HG02642 (cell line): ENCODE measurements at regions not wholly inside any gene's neighbourhood (a gene's known extent, or its start where the extent isn't known, plus 50 kb on each side); places are given as distances from the start of the nearest gene placed in this dataset.
A peak's percentile ranks its signal among the peaks of the same experiment; 100 is the strongest.

Source experiments
- ATAC-seq: cut with Tn5 transposase; IDR thresholded peaks from one replicate; pipeline ENCODE4 v1.9.1; 2021; ENCODE audit warnings: mild to moderate bottlenecking; ENCODE audit not compliant: unreplicated experiment, poor library complexity

DNA sequence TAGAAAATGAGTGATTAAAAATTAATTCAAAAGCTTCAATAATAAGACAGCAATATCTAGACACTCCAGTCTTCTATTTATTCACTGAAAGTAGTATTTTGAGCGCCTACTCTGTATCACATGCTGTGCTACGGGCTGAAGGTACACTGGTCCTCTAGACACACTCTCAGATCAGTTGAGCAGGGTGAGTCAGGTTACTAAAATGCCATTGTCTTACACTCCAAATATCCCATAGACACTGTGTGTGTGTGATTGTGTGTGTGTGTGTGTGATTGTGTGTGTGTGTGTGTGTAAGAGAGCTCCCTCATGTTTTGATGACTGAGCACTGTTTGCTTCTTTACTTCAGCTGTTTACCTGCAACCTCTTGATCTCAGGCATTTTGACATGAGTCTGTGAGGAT is 342.8 kb upstream of the BOD1L1 start:
- ATAC-seq: no peak

DNA sequence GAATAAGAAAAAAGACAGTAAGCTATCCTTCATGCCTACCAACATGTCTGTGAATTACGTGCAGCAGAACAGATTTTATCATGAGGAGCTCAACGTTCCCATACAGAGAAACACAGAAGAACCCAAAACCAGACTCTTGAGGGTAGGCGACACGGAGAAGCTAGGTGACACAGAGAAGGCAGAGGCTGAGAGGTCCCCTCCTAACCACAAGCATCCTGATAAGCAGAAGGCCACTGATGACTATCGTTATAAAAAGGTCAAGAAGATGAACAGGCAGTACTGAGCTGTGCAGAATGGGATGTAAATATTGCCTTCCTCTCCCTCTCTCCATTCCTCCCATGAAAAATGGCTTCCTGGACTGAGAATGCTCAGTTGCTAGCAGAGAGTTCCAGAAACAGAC is 350.2 kb upstream of the BOD1L1 start:
- no peak for ATAC-seq

DNA sequence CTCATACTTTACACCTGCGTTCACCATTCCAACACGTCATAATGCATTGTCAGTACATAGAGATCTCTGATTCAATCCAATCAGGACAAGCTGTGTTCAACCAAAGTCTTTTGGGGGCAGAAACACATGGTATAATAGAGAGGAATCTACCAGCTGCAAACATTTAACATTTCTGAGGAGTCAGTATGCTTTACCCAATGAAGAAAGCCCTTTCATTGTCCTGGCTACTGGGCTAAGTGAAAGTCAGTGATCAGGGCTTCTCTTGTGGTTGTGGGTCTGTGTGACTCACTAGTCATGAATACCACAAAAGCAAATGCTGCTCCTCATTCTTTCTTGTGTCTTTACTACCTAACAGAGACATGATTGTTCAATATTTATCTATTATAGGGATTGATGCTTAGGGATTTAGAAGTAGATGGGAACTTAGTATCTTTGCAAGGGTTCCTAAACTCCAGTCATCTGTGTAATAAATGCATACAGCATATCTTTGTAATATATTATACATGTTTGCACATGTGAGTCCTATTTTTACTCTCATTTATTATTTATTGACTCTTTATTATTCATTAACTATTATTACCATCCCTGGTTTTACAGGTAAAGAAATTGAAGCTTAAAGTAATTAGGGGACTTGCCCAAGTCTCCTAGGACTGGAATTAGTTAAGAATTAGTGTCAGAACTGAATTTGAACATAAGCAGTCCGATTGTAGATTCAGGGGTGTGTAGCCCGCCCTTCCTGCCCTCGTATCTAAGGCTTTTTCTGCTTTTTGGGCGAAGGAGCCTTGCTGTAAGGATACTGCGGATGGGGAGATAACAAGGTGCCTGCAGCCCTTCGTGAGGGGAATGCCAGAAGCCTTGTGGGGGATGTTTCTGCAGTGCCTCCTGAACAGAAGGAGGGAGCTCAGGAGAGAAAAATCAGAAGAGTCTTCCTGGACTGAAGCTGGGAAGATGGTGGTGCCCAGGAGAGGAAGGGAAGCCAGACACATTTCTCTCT is 353.1 kb upstream of the BOD1L1 start:
- peak; percentile 52 for ATAC-seq

DNA sequence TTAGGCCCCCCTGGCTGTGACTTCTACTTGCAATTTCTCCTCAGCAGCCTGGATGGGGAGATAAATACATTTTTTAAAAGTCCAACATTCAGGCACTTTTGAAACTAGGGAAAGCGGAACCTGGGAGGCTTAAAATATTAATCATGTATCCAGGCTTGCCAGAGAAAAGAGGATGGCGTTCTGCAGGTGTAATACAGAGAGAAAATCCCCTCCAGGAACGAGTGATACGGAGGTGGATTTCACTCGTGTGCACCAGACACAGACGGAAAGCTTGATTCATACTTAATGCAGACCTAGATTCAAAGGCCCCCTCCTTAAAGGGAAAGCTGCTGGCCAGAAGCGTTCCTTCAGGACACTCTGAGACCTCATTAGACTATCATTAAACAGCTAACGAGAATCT is 354.0 kb upstream of the BOD1L1 start:
- ATAC-seq: no peak

DNA sequence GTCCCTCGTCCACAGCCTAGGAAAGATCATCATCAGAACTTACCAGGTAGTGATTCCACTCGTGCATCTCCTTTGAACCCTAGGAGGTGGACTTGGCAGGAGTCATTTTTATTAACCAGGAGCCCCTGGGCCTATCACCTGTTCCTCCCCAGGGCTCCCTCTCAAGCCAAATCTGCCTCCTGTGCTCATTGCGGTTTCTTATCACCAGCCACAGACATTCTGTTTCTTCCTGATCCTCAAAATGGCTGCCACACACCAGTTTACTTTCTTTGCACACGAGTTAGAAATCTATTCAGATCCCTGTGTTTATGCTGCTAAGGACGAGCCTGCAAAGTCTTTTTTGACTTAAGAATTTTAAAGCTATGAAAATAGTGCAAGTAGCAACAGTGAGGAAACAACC is 354.5 kb upstream of the BOD1L1 start:
- no peak for ATAC-seq

DNA sequence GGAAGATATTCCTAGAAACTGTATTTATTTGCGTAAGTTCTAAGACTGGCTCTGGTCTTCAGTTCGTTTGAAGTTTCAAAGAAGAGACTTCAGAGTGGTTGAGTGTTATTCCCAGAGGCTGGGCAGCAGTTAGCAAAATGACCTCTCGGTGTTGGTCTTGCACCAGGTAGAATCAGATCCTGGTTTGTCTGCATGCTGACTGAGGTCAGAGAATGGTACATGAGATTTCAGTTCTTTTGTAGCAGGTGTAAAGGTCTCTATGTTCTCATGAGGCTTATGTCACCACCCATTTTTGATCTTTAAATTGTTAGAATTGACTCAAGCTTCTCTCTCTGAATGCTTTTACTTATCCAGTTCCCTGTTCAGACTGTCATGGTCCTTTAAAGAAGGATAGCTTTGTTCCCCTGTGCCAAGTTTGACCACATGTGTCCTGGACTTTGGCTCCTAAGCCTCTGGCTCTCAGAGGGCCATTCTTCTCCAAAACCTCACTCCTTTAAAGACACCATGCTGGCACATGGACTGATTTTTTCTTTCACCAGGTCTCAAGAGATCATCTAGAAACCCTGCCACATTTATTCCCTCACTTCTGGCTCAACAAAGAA is 355.8 kb upstream of the BOD1L1 start:
- no peak for ATAC-seq

DNA sequence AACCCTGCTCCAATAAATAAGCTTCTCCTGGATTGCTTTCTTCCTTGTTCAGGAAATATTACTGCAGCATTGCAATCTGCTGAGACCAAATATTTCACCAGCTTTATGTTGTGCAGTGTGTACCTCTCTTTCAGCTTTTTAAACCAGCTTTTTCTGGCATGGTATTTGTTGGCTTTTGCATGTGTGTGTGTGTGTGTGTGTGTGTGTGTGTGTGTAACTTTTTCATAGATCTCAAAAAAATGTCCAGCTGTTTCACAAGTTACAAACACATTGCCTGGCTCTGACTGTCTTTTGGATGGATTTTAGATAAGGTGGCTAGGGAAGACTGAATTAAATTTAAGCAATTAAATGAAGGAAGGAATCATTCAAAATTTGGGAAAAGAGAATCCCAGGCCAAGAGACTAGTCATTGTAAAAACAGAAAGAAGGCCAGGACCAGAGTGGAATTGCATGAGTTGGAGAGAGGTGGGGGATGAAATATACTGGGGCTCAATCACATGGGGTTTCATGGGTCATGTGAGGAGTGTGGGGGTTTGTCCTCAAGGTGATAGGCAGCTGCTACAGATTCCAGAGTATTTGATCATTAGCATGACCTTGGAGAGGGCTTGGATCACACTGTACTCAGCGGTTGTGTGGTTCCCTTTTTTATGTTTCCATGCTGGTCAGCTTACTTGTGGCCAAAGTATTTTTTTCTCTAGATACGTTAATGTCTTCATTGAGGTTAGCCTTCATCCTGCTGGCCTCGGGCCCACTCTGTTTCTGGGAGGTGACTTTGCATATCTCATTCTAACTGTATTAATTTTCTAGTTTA is 357.7 kb upstream of the BOD1L1 start:
- no peak for ATAC-seq

DNA sequence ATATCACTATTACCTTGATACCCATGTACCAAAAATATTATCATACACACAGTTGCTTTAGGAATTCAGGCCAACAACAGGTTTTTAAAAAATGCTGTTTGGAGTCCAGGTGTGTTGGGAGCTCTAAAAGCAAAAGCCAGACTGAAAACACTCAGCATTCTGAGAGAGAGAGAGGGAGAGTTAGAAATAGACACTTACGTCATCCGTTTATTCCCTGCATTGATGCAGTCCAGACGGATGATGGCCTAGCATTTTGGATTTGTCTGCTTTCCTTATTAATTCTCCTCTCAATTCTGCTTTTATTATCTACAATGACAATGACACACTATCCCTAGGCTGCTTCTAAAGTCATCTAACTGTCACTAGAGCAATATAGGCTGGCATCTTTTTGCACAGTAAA is 358.3 kb upstream of the BOD1L1 start:
- ATAC-seq: no peak

DNA sequence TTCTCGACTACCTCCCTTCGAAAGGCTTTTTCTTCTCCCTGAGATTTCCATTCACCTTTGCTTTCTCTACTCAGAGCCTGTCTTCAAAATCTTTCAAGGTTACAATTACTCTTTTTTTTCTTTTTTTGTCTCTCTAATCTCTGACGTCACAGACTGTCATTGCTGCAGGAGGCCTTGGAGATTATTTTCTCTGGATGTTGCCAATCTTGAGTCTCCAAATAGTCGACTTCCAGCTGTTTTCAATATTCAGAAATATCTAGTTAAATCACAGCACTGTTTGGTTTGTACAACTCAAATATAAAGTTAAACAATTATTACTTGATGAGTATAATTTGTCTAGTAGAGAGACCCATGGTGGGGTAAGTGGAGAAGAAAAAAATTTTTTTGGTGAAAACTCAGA is 359.0 kb upstream of the BOD1L1 start:
- ATAC-seq: no peak

DNA sequence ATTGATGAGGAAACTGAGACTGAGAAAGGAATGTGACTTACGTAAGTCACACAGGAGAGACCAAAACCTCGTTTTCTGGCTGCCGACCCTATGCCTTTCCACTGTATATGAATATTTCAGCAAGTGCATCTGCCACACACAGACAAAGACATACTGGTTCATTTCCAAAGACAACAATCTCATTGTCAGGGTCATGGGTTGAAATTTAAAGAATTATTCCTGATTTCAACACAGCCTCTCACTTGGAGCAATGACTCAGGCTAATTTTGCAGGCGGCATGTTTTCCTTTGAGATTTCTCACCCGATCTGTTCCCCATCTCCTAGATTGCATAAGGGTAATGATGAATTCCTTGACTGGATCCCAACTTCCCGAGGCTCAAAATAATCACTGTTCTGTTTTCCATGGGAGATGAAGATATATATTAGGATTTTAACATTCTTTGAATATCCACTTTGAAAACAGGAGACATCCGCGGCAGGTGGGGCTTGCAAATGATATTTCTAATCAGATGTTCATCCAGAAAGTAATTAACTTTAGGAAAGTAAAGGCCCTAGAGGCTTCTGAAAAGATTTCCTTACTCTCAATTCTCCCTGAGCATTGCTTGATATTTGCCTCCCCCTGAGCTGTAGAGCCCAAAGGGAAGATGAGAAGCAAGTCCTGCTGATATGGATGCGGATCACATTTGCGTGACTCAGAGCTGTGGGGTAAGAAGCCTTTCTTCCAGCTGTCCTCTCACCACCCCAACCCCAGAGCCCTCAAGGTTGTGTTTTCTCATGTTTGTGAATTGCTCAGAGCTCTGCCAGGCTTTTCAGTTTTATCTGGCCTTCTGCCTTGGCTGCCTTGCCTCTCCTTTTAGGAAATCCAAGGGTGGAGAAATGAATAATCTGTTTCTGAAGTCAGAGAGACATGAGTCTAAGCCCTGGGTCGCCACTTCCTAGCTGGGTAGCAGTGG is 361.1 kb upstream of the BOD1L1 start:
- no peak for ATAC-seq

DNA sequence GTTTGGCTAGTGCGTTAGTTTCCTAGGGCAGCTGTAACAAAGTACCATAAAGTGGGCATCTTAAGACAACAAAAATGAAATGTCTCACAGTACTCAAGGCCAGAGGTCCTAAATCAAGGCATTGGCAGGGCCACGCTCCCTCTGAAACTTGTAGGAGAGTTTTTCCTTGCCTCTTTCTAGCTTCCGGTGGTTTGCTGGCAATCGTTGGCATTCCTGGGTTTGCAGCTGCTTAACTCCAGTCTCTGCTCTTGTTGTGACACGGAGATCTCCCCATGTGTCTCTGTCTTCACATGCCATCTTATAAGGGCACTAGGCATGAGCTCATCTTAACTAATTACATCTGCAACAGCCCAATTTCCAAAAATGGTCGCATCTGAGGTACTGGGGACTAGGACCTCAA is 362.0 kb upstream of the BOD1L1 start:
- no peak for ATAC-seq

DNA sequence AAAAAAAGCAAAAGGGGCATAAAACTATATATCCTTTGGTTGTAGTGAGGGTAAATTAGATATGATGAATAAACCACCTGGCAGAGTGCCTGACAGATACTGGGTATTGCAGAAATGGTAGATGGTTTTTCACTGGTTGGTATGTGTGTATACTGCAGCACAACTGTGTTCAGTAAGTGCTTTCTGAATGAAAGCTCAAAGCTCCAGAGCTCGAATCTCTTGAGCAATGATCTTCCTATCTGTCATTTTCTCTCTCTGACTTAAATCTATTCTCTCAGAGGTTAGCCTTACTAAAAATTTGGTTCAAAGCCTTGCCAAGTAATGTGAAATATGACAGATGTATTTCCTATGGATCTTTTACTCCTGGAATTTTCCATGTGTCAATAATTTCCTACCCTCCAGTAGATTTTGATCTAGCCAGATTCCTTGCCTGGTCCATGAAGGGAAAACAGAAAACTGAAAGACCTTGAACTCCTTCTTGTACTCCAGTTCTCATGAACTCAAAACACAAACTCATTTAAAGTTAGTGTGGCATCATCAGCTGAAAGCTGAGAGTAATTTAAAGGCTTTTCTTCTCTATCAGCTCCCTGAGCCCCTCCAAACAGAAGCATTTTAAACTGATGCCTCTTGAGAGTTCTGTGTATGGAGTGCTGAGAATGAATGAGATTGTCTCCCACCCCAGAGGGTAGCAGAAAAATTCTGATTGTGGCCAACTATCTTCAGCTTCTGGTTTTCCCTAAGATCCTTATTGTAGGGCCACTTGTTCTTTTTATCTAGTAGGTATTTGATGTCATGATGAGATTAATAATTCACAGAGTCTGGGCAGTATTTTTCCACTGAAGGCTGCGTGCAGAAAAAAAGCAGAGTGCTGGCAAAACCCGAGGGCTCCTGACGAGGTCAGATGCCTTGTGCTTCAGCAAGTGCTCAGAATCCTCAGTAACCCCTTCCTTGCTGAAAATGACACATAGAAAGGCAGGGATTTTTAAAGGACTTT is 363.4 kb upstream of the BOD1L1 start:
- ATAC-seq: no peak

DNA sequence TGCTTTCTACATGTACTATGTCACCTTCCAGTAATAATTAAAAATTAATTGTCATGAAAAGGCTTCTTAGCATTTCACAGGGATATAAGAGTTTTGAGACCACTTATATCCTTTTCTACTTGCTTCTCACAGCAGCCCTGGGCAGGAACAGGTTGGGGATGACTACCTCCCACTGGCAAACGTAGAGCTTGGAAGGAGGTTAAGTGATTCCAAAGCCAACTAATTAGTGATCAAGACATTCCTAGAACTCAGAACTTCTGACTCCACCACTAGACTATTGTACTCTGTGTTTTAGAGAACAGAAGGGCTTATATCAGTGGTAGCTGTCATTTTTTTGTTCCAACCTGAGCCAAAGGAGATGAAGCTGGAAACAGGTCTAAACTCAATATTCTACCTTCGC is 364.5 kb upstream of the BOD1L1 start:
- ATAC-seq: no peak

DNA sequence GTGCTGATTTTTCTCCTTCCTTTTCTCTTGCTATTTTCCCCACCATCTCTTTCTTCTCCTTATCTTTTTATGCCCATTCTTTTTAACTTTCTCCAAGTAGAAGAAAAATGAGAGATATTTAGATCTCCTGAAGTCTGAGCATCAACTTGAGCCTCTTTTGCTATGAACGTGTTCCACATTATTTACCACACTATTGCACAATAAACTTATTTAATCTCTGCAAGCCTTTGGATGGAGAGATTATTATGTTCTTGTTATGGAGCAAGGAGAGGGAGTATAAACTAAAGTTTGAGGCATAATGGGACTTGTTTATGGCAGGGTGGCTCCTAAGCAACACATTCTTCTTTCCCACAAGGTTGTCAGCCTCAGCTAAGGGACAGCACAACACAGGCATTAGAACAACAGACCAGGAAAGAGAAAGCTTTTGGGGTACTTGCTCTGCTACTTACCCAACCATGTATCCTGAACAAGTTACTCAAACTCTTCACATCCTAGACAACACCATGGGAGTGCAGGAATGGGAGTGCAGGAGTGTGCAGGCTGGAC is 365.5 kb upstream of the BOD1L1 start:
- no peak for ATAC-seq

DNA sequence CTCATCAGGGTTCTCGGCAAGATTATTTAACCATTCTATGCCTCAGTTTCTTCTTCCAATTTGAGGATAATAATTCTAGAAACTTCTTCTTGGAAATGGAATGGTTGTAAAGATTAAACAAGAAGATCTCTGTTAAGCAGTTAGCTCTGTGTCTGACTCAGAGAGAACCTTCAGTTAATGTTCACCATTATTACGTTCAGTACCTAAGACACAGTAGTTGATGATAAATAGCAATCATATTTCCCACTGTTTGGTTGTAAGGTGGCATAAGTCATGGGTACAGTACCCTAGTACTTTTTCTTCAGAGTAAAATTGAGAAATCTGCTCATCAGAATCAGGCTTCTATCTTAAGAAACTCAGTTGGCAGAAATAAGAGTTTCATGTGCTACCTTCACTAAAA is 366.5 kb upstream of the BOD1L1 start:
- ATAC-seq: no peak

DNA sequence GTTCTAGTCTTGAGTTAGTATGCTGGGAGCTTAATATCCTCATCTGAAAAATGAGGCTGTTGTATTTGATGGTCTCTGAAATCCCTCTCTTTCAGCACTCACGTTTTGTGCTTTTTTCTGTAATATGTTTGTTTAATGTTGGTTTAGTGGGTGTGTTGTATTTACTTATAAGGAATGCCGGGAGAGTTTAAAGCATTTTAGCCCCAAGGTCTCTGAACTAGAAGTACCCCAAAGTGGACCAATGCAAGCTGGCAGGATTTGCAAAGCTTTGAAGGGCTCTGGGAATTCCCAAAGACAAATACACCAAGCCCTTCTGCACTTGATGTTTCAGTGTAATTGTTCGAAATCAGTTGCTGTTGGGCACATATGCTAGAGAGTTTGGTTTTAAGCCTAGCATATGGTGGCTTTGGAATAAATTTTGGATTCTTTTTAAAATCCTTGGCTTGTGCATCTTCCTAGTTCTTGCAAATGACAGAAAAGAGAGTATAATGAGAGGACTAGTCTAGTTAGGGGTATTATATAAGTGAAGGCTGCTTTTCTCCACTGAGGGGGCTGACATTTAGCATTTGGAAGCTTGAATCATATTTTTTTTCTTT is 371.4 kb upstream of the BOD1L1 start:
- ATAC-seq: no peak

DNA sequence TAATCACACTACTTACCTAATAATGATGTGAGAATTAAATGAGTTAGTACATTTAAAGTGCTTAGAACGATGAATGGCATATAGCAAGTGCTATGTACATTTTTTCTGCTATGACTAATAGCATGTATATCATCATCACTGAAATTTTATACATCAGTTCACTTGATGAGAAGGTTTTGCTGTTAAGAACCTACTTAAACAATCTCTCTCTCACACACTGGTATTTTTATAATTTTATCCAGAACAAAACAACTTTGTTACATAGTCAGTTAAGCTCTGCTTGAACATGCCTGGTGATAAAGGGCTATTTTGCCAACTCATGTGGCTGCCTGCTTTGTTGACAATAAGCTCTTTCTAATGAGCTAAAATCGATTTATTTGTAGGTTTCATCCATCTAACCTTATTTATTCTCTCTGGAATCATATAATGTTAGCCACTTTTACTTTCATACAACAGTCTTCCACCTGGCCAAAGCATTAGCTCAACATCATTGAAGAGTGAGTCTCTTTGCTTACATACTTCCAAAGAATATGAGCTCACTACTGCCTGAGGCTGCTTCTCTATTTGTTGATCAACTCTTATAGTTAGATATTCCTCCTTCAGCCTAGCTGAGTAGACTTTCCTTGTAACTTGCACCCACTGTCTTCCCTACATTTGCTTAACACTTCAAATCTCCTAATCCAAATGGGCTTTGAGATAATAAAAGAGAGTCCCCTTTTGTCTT is 372.7 kb upstream of the BOD1L1 start:
- no peak for ATAC-seq
